ENCODE measurements at regions not wholly inside any gene's neighbourhood (a gene's known extent, or its start where the extent isn't known, plus 50 kb on each side); places are given as distances from the start of the nearest gene placed in this dataset.

GRCh38 chr12:124175704-124176103, 119.2 kb upstream of the RFLNA start:
- no peak overlapping the region for H3K27ac Mint-ChIP-seq
- no peaks in the 10 kb centered on the region for H3K79me2 ChIP-seq (ENCODE audit: control insufficient read depth, insufficient read depth, low read length)
- H3K27me3 Mint-ChIP-seq = peaks cover 7% of the 10 kb centered on the region
- no peak overlapping the region for H3K4me3 ChIP-seq (ENCODE audit: control extremely low read depth in 1 of 5, extremely low read depth in 1 of 5, insufficient read depth in 1 of 5, low read depth in 2 of 5, low read length in 4 of 5)
- no peaks in the 10 kb centered on the region for H3K36me3 ChIP-seq (replicated peaks in 1 of 2; ENCODE audit: control extremely low read depth in 1 of 2, control insufficient read depth in 1 of 2, extremely low read depth in 1 of 2, insufficient read depth in 2 of 2, low read length in 1 of 2)
- intact Hi-C loops (cut with micrococcal nuclease) = no loop called here
- ChIA-PET CTCF (no interaction called here), POLR2A (no interaction called here)
- no peak overlapping the region for H3K9ac ChIP-seq (ENCODE audit: low read length)
- DNase-seq (no peak), ATAC-seq (ENCODE audit: low read depth) (no peak)
- no peaks in the 10 kb centered on the region for H3K4me1 ChIP-seq (ENCODE audit: control insufficient read depth in 2 of 2, insufficient read depth in 2 of 2, low read length in 2 of 2)
- peaks cover 0 to 4% (median 0%) of the 10 kb centered on the region in 4 experiments for H3K27me3 ChIP-seq (replicated peaks in 1 of 4; ENCODE audit: control extremely low read depth in 1 of 4, control insufficient read depth in 3 of 4, insufficient read depth in 4 of 4, low read length in 3 of 4)
- no peak overlapping the region for H2AFZ ChIP-seq (ENCODE audit: insufficient read depth, low read depth, low read length, poor library complexity, severe bottlenecking)
- no peak overlapping the region for H3K27ac ChIP-seq (ENCODE audit: low read length in 2 of 2)
- no peak for TF ChIP-seq CTCF (IDR thresholded peaks at IDR 0.05)
- TF ChIP-seq EZH2 (IDR thresholded peaks at IDR 0.05; ENCODE audit: borderline replicate concordance, insufficient read depth, low read depth, low read length, poor library complexity, severe bottlenecking) = no peak
- no peak overlapping the region for H3K4me2 ChIP-seq (replicated peaks; ENCODE audit: low read depth, low read length, poor library complexity, severe bottlenecking)
- WGBS (ENCODE audit: insufficient coverage) = 93% methylated on average over 9 of the region's 9 CpGs
- H4K20me1 ChIP-seq (ENCODE audit: control insufficient read depth, insufficient read depth, low read length, poor library complexity, severe bottlenecking) = no peaks in the 10 kb centered on the region
- H3K9me3 Mint-ChIP-seq (ENCODE audit: insufficient read depth) = no peaks in the 10 kb centered on the region
- no peaks in the 10 kb centered on the region for H3K4me1 Mint-ChIP-seq
- no peaks in the 10 kb centered on the region for H3K9me3 ChIP-seq (ENCODE audit: control extremely low read depth in 1 of 3, control insufficient read depth in 2 of 3, insufficient read depth in 1 of 3, low read length in 2 of 3)
- H3K4me3 Mint-ChIP-seq = no peak overlapping the region

- POLR2A ChIA-PET = no interaction called here
- H2AFZ ChIP-seq (ENCODE audit: insufficient read depth, low read depth, low read length, poor library complexity, severe bottlenecking) = no peak overlapping the region
- no peaks in the 10 kb centered on the region for H3K4me1 Mint-ChIP-seq
- no peaks in the 10 kb centered on the region for H3K9me3 Mint-ChIP-seq (ENCODE audit: insufficient read depth)
- DNase-seq (no peak), ATAC-seq (ENCODE audit: low read depth) (no peak)
- H3K4me3 ChIP-seq (ENCODE audit: control extremely low read depth in 1 of 5, extremely low read depth in 1 of 5, insufficient read depth in 1 of 5, low read depth in 2 of 5, low read length in 4 of 5) = no peak overlapping the region
- H3K4me3 Mint-ChIP-seq = no peak overlapping the region
- no peaks in the 10 kb centered on the region for H4K20me1 ChIP-seq (ENCODE audit: control insufficient read depth, insufficient read depth, low read length, poor library complexity, severe bottlenecking)
- no peak for TF ChIP-seq CTCF (IDR thresholded peaks at IDR 0.05)
- TF ChIP-seq EZH2 (IDR thresholded peaks at IDR 0.05; ENCODE audit: borderline replicate concordance, insufficient read depth, low read depth, low read length, poor library complexity, severe bottlenecking) = no peak
- no peaks in the 10 kb centered on the region for H3K4me1 ChIP-seq (ENCODE audit: control insufficient read depth in 2 of 2, insufficient read depth in 2 of 2, low read length in 2 of 2)
- no peaks in the 10 kb centered on the region for H3K9me3 ChIP-seq (ENCODE audit: control extremely low read depth in 1 of 3, control insufficient read depth in 2 of 3, insufficient read depth in 1 of 3, low read length in 2 of 3)
- no peaks in the 10 kb centered on the region for H3K79me2 ChIP-seq (ENCODE audit: control insufficient read depth, insufficient read depth, low read length)
- H3K36me3 ChIP-seq (replicated peaks in 1 of 2; ENCODE audit: control extremely low read depth in 1 of 2, control insufficient read depth in 1 of 2, extremely low read depth in 1 of 2, insufficient read depth in 2 of 2, low read length in 1 of 2) = no peaks in the 10 kb centered on the region
- no peak overlapping the region for H3K27ac Mint-ChIP-seq
- H3K4me2 ChIP-seq (replicated peaks; ENCODE audit: low read depth, low read length, poor library complexity, severe bottlenecking) = no peak overlapping the region
- intact Hi-C loops (cut with micrococcal nuclease) = no loop called here
- WGBS (ENCODE audit: insufficient coverage) = 89% methylated on average over 7 of the region's 10 CpGs
- peaks cover 0 to 4% (median 0%) of the 10 kb centered on the region in 4 experiments for H3K27me3 ChIP-seq (replicated peaks in 1 of 4; ENCODE audit: control extremely low read depth in 1 of 4, control insufficient read depth in 3 of 4, insufficient read depth in 4 of 4, low read length in 3 of 4)
- CTCF ChIA-PET = no interaction called here
- no peak overlapping the region for H3K27ac ChIP-seq (ENCODE audit: low read length in 2 of 2)
- H3K27me3 Mint-ChIP-seq = peaks cover 7% of the 10 kb centered on the region
- H3K9ac ChIP-seq (ENCODE audit: low read length) = no peak overlapping the region
Observed at GRCh38 chr12:124177276-124177950, 117.5 kb upstream of the RFLNA start.

Data from B cell (primary cell).